Dermis microvascular lymphatic vessel endothelial cell (primary cell): ENCODE measurements at regions not wholly inside any gene's neighbourhood (a gene's known extent, or its start where the extent isn't known, plus 50 kb on each side); places are given as distances from the start of the nearest gene placed in this dataset.

Experiments
- DNase-seq, 2 donors: peaks; one replicate each; pipeline versions ENCODE4 v3.0.0 to v3.0.0-alpha.2; 2010; ENCODE audit warnings: low read depth in 2 of 2

DNA sequence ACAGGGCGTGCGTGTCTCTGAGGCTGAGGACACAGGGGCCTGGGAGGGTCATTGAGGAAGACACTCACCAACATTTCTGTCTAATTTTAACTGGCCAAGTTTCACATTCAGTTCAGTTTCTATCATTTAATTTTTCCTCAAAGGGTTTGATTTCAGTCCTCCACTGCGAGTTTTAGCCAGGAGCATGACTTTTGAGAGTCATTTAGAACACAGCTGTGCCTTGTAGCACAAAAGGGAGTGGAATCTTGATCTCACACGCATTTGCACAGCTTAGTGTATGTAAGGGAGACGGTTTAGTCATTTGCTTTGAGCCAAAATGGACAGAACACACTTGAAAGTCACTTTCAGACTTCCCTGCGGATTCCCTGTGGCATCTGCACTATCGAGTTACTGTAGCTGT, 1090.8 kb downstream of the BCL11B start:
- DNase-seq = no peak

DNA sequence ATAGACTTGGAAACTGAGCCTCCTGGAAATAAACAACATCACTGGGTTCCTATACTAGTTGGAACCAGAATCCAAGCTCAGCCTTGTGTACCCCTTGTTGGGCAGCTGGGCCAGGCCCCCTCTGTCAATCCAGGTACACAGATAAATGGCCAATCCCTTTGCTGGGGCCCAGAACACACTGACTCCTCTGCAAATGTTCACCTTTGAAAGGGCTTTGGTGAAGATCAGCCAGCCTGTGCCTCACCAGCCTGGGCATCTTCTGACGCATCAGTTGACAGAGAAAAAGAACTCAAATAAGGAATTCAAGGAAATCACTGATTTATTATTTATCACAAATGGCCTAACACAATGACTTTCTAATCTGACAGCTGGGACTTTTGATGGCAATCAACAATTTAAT, 1090.2 kb downstream of the BCL11B start:
- DNase-seq = no peak

DNA sequence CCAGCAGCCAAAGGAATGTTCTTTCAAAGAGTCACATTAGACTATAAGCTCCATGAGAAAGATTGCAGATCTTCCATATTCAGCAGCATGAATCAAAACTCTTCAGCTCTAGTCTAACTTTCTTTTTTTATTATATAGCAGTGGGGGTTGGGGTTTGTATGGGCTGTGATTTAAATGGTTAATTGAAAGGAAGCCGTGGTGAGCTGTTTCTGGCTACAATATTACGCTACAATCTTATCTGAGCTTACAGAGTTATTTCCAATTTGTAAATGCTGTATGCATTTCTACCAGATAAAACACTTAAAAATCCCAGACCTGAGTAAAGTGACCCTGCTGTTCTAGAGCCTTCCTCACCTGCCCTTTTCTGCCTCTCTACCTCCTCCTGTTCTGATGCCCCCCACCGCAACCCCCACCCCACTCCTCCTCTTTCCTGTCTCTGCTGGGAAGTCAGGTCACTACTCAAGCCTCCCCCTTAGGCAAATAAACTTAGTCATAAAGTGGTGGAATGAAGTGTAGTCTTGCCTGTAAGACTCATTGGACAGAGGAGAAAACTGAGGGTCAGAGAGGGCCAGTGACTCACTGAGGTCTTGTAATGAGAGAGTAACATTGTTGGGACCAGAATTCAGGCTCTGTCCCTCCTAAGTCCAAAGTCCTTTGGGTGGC, 1089.5 kb downstream of the BCL11B start:
- DNase-seq = no peak

DNA sequence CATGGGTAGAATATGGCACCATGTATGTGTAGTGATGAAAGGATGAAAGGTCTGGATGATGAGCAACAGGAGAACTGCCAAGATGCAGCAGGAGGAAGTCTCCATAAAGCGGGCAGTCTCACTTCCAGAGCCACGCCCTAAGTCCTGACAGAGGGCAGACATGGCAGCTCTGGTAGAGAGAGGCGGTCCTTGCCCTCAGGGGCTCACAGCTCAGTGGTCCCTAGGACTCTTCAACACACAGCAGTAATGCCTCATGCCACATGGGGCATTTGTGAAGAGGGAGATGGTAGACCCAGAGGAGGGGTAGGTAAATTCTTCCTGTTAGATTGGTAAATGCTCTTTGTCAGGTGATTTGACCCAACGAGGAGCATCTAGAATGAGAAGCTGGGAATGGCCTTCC, 1088.4 kb downstream of the BCL11B start:
- DNase-seq = no peak

GRCh38 chr14:98184457-98184856, 1087.5 kb downstream of the BCL11B start:
- DNase-seq = no peak

GRCh38 chr14:98185036-98185435, 1087.0 kb downstream of the BCL11B start:
- DNase-seq = no peak

DNA sequence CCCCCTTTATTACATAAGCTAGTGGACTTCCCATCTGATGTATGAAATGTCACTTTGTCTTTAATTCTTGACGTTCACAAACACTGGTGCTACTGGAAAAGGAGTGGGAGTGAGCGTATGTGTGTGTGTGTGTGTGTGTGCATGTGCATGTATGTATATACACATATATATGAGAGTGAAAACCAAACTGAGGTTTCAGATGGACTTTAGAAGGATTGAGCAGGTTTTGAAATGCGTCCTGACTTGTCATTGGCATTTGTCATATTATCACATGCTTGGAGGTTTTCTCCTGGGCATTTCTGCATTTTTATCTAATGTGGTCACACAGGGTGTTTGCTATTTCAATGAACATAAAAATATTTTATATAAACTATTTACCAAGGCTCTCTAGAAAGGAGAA, 1085.9 kb downstream of the BCL11B start:
- no peak for DNase-seq

DNA sequence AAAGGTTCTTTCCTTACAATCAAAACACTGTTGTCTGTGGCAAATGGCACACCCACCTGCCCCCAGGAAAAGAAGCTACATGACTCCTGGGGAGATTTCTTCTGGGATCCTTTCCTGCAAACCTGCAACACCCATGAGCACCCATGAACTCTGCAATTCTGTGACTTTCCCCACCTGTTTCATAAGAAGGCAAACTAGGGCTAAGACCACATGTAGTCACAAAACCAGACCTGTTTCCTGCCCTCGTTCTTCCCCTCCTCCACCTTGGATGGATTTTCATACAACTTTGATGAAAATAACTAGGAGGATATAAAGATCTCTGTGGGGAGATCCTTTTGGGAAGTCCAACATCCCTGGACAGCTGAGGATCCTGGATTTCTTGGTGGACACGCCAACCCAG, 1084.7 kb downstream of the BCL11B start:
- DNase-seq = no peak

DNA sequence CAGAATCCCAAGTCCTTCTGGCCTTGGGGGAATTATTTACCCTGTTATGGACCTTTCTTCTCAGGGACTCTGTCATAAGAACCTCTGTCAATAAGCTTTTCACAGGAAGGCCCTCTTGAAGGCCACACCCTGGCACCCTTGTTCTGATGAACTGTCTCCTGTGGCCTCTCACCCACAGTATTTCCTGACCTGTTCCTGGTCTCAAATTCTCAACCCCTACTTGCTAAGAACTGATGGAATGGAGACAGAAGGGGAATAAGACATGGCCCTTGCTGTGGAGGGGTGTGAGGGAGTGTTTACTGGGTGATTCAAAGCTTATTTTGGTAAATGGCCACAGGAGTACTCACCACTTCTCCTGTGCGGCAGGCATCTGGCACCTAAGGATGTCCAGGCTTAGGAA, 1082.9 kb downstream of the BCL11B start:
- DNase-seq = no peak

DNA sequence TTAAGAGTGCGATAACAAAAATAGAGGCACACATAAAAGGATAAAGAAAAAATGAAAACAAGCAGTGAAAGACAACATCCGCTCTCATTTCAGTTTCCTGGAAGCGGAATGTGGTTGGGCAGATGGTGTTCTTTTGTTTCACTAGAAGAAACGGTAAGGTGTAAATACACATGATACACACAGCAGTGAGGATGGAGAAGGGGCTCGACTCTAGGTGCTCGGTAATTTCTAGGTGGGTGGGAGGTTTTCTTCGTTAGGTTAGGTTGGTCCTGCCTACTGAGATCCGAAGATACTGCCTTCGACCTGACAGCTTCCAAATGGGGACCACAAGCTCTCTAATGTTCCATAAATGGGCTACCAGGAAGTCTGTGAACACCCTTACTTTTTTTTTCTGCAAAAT, 1082.5 kb downstream of the BCL11B start:
- DNase-seq = no peak

- no peak for DNase-seq
Observed at GRCh38 chr14:98189944-98190343, 1082.1 kb downstream of the BCL11B start.

DNA sequence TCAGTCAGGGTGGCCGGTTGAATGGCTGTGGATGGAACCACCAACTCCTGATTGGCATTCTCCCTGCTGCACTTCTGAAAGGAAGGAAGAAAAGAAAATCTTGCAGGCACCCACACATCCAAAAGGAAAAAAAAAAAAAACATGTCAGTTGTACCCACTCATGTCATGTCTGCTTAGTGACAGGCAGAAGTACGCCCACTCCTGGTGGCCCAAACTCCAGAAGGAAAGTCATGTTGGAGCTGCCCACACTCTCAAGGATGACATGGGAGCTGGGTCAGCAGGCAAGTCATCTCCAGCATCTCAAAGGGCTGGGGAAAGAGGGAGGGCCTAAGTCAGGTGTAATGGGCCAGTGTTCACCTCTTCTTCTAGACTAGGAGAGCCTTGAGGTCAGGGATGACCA, 1079.1 kb downstream of the BCL11B start:
- no peak for DNase-seq

DNA sequence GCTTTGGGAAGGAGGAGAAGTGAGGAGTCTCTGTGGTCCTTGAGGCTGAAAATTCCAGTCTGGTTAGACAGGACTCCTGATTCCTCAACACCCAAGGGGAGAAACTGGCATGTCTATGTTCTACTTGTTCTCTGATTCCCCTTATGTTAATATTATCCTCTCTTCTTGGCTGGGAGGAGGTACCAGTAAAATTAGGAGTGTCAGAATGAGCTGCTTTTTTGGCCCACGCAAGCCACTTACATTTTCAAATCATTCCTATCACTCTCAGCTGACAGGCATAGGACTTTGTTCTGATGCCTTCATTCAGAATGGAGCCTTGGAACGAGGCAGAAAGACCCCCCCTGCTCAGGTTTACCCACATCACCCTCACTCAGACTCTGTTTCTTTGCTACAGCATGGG, 1077.2 kb downstream of the BCL11B start:
- no peak for DNase-seq

DNA sequence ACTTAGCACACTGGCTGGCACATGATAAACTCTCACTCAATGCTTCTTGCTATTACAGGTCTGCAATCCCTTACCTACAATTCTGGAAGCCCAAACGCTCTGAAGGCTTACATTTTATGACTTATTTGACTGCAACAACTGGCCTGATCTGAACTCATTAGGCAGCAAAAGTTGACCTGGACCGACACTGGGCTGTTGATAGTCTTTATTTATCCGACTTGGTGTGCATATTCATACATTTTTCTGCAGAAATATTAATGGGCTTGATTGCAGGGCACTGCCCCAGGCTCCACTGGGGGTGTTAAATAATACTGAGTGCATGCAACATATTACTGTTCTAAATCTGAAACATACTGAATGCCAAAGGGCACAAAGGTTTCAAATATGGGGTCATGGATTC, 1076.7 kb downstream of the BCL11B start:
- no peak for DNase-seq

GRCh38 chr14:98197933-98198332, 1074.1 kb downstream of the BCL11B start:
- no peak for DNase-seq

- no peak for DNase-seq
Observed at GRCh38 chr14:98198385-98198784, 1073.6 kb downstream of the BCL11B start.

GRCh38 chr14:98200601-98201000, 1071.4 kb downstream of the BCL11B start:
- no peak for DNase-seq

DNA sequence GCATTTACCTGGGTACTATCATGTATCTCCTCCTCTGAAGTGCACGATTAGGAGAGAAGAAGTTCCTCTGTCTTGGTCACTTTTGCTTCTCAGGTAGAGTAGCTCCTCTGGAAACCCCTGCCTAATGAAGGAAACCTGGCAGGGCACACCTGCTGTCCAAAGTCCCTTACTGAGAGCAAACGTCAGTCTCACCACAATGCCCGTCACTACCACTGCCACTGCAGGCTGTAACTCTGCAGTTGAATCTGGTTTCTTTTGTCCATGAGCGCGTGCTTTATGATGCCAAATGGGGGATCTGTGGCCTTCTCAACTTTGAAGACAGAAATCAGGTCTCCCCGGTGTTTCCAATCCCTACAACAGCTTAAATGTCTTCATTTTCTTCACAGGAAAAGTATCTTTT, 1068.6 kb downstream of the BCL11B start:
- no peak for DNase-seq

DNA sequence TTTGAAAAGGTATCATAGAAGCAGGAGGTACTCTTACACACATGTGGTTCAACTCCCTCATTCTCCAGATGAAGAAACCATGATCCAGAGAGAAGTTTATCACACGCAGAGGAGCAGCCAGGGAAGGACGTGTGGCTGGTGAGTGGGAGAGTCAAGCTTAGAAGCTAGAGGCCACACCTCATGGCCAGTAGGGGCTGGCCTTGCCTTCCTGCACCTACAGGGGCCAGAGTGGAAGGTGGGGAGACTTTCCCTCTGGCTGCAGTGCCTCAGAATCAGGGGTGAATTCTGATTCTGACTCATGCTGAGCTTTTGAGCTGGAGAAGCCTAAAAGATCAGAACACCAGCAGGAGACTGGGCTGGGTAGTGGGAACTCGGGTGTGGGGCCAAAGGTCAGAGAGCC, 1067.9 kb downstream of the BCL11B start:
- DNase-seq = no peak

- DNase-seq = no peak
Observed at GRCh38 chr14:98207415-98207814, 1064.6 kb downstream of the BCL11B start.

GRCh38 chr14:98208211-98208611, 1063.8 kb downstream of the BCL11B start:
- no peak for DNase-seq

- no peak for DNase-seq
Observed at GRCh38 chr14:98208943-98209342, 1063.1 kb downstream of the BCL11B start.

DNA sequence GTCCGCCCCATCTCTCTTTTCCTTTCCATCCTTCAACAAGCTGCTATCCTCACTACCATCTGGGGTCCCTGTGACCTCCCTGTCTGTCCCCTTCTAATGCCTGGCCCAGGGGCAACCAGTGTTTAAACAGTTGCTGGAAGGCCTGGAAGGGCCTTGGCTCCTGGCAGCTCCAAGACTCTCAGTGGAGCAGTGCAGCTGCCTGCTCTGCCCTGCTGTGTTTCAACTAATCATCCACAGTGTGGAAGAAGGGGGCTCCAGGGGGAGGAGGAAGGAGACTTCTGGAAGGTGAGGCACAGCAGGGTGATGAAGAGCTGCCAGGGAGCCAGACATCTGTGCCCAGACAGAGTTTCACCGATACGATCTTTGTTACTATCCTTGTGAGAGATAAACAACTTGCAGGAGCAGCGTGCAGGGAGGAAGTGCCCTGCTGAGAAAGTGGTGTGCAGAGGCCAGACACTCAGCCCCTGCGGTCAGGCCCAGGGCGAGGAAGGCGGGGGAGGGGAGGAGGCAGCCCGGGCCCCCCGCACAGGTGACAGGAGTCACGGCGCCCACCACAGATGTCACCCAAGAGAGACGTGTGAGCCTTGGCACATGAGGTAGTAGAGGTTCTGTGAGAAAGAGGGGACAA, 1061.8 kb downstream of the BCL11B start:
- DNase-seq = no peak

- no peak for DNase-seq
Observed at GRCh38 chr14:98217530-98217929, 1054.5 kb downstream of the BCL11B start.
